Neural progenitor cell (in vitro differentiated cells): ENCODE measurements at regions not wholly inside any gene's neighbourhood (a gene's known extent, or its start where the extent isn't known, plus 50 kb on each side); places are given as distances from the start of the nearest gene placed in this dataset.
A peak's percentile ranks its signal among the peaks of the same experiment; 100 is the strongest.

ENCODE experiments used
- DNase-seq: peaks from one replicate; pipeline ENCODE4 v3.0.0-alpha.2; 2016; ENCODE audit warnings: low spot score
- H2AFZ ChIP-seq: fragments of 200-600 bp; sonication (generic); replicated peaks from 2 replicates; pipeline ENCODE4 v1.6.1; 2016; ENCODE audit warnings: antibody characterized with exemption
- H3F3A ChIP-seq: fragments of 200-600 bp; sonication (generic); 2 replicates; pipeline ENCODE4 v1.6.1; 2016; ENCODE audit warnings: antibody characterized with exemption, low read depth
- H3K27ac ChIP-seq: fragments of 200-600 bp; sonication (generic); 2 replicates; pipeline ENCODE4 v1.5.1; 2016; ENCODE audit warnings: mild to moderate bottlenecking
- H3K27me3 ChIP-seq: fragments of 200-600 bp; sonication (generic); 2 replicates; pipeline ENCODE4 v1.6.1; 2016; ENCODE audit warnings: mild to moderate bottlenecking, moderate library complexity
- H3K36me3 ChIP-seq: fragments of 200-600 bp; sonication (generic); 2 replicates; pipeline ENCODE4 v1.5.1; 2016
- H3K4me1 ChIP-seq: fragments of 200-600 bp; sonication (generic); 2 replicates; pipeline ENCODE4 v1.6.1; 2016; ENCODE audit warnings: mixed run types
- H3K4me2 ChIP-seq: fragments of 200-600 bp; sonication (generic); 2 replicates; pipeline ENCODE4 v1.6.1; 2016
- H3K4me3 ChIP-seq: fragments of 200-600 bp; sonication (generic); 2 replicates; pipeline ENCODE4 v1.5.1; 2016
- H3K79me2 ChIP-seq: fragments of 200-600 bp; sonication (generic); 2 replicates; pipeline ENCODE4 v1.6.1; 2016; ENCODE audit warnings: low read depth
- H3K9ac ChIP-seq: fragments of 200-600 bp; sonication (generic); 2 replicates; pipeline ENCODE4 v1.6.1; 2016
- H3K9me3 ChIP-seq: fragments of 200-600 bp; sonication (generic); 2 replicates; pipeline ENCODE4 v1.5.1; 2016; ENCODE audit warnings: low read depth
- H4K20me1 ChIP-seq: fragments of 200-600 bp; sonication (generic); 2 replicates; pipeline ENCODE4 v1.6.1; 2016; ENCODE audit warnings: low read depth
- H3K27ac Mint-ChIP-seq: 3 replicates; pipeline ENCODE4 v1.8.0; 2021; ENCODE audit warnings: mixed read lengths
- H3K27me3 Mint-ChIP-seq: 2 replicates; pipeline ENCODE4 v1.8.0; 2022; ENCODE audit warnings: low read depth, mild to moderate bottlenecking, inconsistent platforms, moderate library complexity, mixed read lengths; ENCODE audit not compliant: insufficient read depth
- H3K36me3 Mint-ChIP-seq: 3 replicates; pipeline ENCODE4 v1.8.0; 2021; ENCODE audit warnings: mixed read lengths
- H3K4me1 Mint-ChIP-seq: 3 replicates; pipeline ENCODE4 v1.8.0; 2021; ENCODE audit warnings: mixed read lengths
- H3K4me3 Mint-ChIP-seq: 3 replicates; pipeline ENCODE4 v1.8.0; 2021; ENCODE audit warnings: mild to moderate bottlenecking, moderate library complexity, mixed read lengths
- H3K9me3 Mint-ChIP-seq: 3 replicates; pipeline ENCODE4 v1.8.0; 2020; ENCODE audit warnings: mixed read lengths
- CTCF ChIP-seq: fragments of 200-600 bp; sonication (generic); IDR thresholded peaks from 2 replicates; pipeline ENCODE4 v1.5.1; 2017; ENCODE audit warnings: antibody characterized with exemption, mild to moderate bottlenecking
- EZH2 ChIP-seq: fragments of 200-600 bp; sonication (generic); IDR thresholded peaks from 2 replicates; pipeline ENCODE4 v1.6.1; 2017; ENCODE audit warnings: antibody characterized with exemption, mild to moderate bottlenecking, moderate library complexity
- EZH2phosphoT487 ChIP-seq: fragments of 200-600 bp; sonication (generic); IDR thresholded peaks from 2 replicates; pipeline ENCODE4 v1.6.1; 2017; ENCODE audit warnings: antibody characterized with exemption

GRCh38 chr14:45377166-45377565 lies 124.2 kb upstream of the MIS18BP1 start:
- H3K4me2 ChIP-seq: no peak overlapping the region
- H3K9me3 Mint-ChIP-seq: no peaks in the 10 kb centered on the region
- no peaks in the 10 kb centered on the region for H3K4me1 Mint-ChIP-seq
- no peaks in the 10 kb centered on the region for H3K27me3 ChIP-seq
- H3K9ac ChIP-seq: no peak overlapping the region
- no peaks in the 10 kb centered on the region for H3K36me3 Mint-ChIP-seq
- no peaks in the 10 kb centered on the region for H3K36me3 ChIP-seq
- peaks cover 7% of the 10 kb centered on the region for H3K4me1 ChIP-seq
- H2AFZ ChIP-seq: no peak overlapping the region
- peaks cover 2% of the 10 kb centered on the region for H3K27me3 Mint-ChIP-seq
- no peak for DNase-seq
- no peak overlapping the region for H3K4me3 Mint-ChIP-seq
- TF ChIP-seq EZH2phosphoT487 (no peak), CTCF (no peak), EZH2 (no peak)
- H3K27ac ChIP-seq: no peak overlapping the region
- H4K20me1 ChIP-seq: no peaks in the 10 kb centered on the region
- no peak overlapping the region for H3K4me3 ChIP-seq
- no peaks in the 10 kb centered on the region for H3K9me3 ChIP-seq
- no peak overlapping the region for H3K27ac Mint-ChIP-seq
- H3K79me2 ChIP-seq: no peaks in the 10 kb centered on the region
- no peaks in the 10 kb centered on the region for H3F3A ChIP-seq

GRCh38 chr14:45373877-45374276 lies 120.9 kb upstream of the MIS18BP1 start:
- Mint-ChIP-seq H3K9me3 (no peaks in the 10 kb centered on the region), H3K36me3 (no peaks in the 10 kb centered on the region), H3K4me1 (no peaks in the 10 kb centered on the region), H3K27me3 (peaks cover 2% of the 10 kb centered on the region), H3K4me3 (no peak overlapping the region), H3K27ac (no peak overlapping the region)
- Histone ChIP-seq H3K4me3 (no peak overlapping the region), H3K9ac (no peak overlapping the region), H2AFZ (peak overlapping the region; percentile 47), H3K4me1 (peaks cover 7% of the 10 kb centered on the region), H4K20me1 (no peaks in the 10 kb centered on the region), H3K27ac (no peak overlapping the region), H3F3A (no peaks in the 10 kb centered on the region), H3K9me3 (no peaks in the 10 kb centered on the region), H3K4me2 (no peak overlapping the region), H3K27me3 (no peaks in the 10 kb centered on the region), H3K79me2 (no peaks in the 10 kb centered on the region), H3K36me3 (no peaks in the 10 kb centered on the region)
- TF ChIP-seq EZH2: no peak
- TF ChIP-seq CTCF: no peak
- no peak for TF ChIP-seq EZH2phosphoT487
- DNase-seq: peak; percentile 20

GRCh38 chr14:45364565-45365156 lies 111.7 kb upstream of the MIS18BP1 start:
- no peaks in the 10 kb centered on the region for H4K20me1 ChIP-seq
- no peaks in the 10 kb centered on the region for H3K36me3 ChIP-seq
- Mint-ChIP-seq H3K27me3 (no peaks in the 10 kb centered on the region), H3K4me1 (peaks cover 3% of the 10 kb centered on the region), H3K36me3 (no peaks in the 10 kb centered on the region), H3K27ac (no peak overlapping the region), H3K9me3 (no peaks in the 10 kb centered on the region), H3K4me3 (no peak overlapping the region)
- H3K4me3 ChIP-seq: no peak overlapping the region
- H2AFZ ChIP-seq: no peak overlapping the region
- DNase-seq: no peak
- no peaks in the 10 kb centered on the region for H3F3A ChIP-seq
- H3K4me2 ChIP-seq: no peak overlapping the region
- no peaks in the 10 kb centered on the region for H3K4me1 ChIP-seq
- no peaks in the 10 kb centered on the region for H3K79me2 ChIP-seq
- H3K27ac ChIP-seq: no peak overlapping the region
- no peaks in the 10 kb centered on the region for H3K9me3 ChIP-seq
- TF ChIP-seq CTCF (peak; percentile 14), EZH2phosphoT487 (no peak)
- no peaks in the 10 kb centered on the region for H3K27me3 ChIP-seq
- no peak overlapping the region for H3K9ac ChIP-seq
